Kidney (tissue), 13 donors: ENCODE measurements at regions not wholly inside any gene's neighbourhood (a gene's known extent, or its start where the extent isn't known, plus 50 kb on each side); places are given as distances from the start of the nearest gene placed in this dataset.

ENCODE experiments used
- DNase-seq, 5 donors: peaks; one replicate each; pipeline ENCODE4 v3.0.0-alpha.2; 2013 to 2020
- FAIRE-seq: peaks from 2 replicates; lab custom pipeline; 2012; peaks lifted over from hg19 to GRCh38; lab: Jason Lieb, UNC
- H3K27ac ChIP-seq, 2 donors: one replicate each; pipeline ENCODE4 v1.7.0; 2013; ENCODE audit warnings: low read depth in 2 of 2, low read length in 2 of 2, inconsistent platforms in 1 of 2
- H3K27me3 ChIP-seq: one replicate; pipeline ENCODE4 v1.7.1; 2013; ENCODE audit warnings: low read length, inconsistent platforms; ENCODE audit not compliant: control insufficient read depth, insufficient read depth
- H3K36me3 ChIP-seq, 3 donors: one replicate each; pipeline versions ENCODE4 v1.7.0 to v1.7.1; 2013; ENCODE audit warnings: low read length in 3 of 3, control low read depth in 1 of 3, inconsistent platforms in 1 of 3; ENCODE audit not compliant: insufficient read depth in 3 of 3, control insufficient read depth in 2 of 3
- H3K4me1 ChIP-seq, 3 donors: one replicate each; pipeline versions ENCODE4 v1.7.0 to v1.7.1; 2013; ENCODE audit warnings: low read length in 3 of 3, inconsistent platforms in 1 of 3, low read depth in 1 of 3; ENCODE audit not compliant: control insufficient read depth in 2 of 3, insufficient read depth in 2 of 3
- H3K4me3 ChIP-seq, 3 donors: one replicate each; pipeline versions ENCODE4 v1.7.0 to v1.8.1; 2013; ENCODE audit warnings: low read length in 3 of 3, control low read depth in 1 of 3, inconsistent platforms in 1 of 3
- H3K9ac ChIP-seq, 3 donors: one replicate each; pipeline versions ENCODE4 v1.7.0 to v1.7.1; 2013; ENCODE audit warnings: low read length in 3 of 3, control low read depth in 1 of 3, inconsistent platforms in 1 of 3
- H3K9me3 ChIP-seq, 3 donors: one replicate each; pipeline versions ENCODE4 v1.7.0 to v1.7.1; 2013; ENCODE audit warnings: low read length in 3 of 3, control low read depth in 1 of 3, inconsistent platforms in 1 of 3; ENCODE audit not compliant: control insufficient read depth in 2 of 3, insufficient read depth in 1 of 3
- intact Hi-C: fragments of 100-400 bp; cut with DNase I; formaldehyde crosslinking; loops from one replicate; pipeline ENCODE4 v1.11.1; 2022
- TF ChIP-seq, protein P1 (sequence below): IDR thresholded peaks from 3 replicates; pipeline ENCODE4 v1.5.1; 2012; ENCODE audit warnings: mild to moderate bottlenecking, moderate library complexity, borderline replicate concordance; ENCODE audit not compliant: insufficient read depth; ENCODE audit errors: extremely low read depth
- donor health status: control.
- donor health status: control.
- donor health status: control.
- donor health status: control.
- donor health status: control.
- donor health status: DM: yes; HTN: yes; CAD: no.
- donor health status: Normal renal cell carcinoma (clear cell type).

- TF ChIP-seq, protein P1, sequence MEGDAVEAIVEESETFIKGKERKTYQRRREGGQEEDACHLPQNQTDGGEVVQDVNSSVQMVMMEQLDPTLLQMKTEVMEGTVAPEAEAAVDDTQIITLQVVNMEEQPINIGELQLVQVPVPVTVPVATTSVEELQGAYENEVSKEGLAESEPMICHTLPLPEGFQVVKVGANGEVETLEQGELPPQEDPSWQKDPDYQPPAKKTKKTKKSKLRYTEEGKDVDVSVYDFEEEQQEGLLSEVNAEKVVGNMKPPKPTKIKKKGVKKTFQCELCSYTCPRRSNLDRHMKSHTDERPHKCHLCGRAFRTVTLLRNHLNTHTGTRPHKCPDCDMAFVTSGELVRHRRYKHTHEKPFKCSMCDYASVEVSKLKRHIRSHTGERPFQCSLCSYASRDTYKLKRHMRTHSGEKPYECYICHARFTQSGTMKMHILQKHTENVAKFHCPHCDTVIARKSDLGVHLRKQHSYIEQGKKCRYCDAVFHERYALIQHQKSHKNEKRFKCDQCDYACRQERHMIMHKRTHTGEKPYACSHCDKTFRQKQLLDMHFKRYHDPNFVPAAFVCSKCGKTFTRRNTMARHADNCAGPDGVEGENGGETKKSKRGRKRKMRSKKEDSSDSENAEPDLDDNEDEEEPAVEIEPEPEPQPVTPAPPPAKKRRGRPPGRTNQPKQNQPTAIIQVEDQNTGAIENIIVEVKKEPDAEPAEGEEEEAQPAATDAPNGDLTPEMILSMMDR: no peak
- Histone ChIP-seq H3K27ac (no peak overlapping the region), H3K9me3 (no peaks in the 10 kb centered on the region), H3K36me3 (no peaks in the 10 kb centered on the region), H3K9ac (no peak overlapping the region), H3K4me3 (no peak overlapping the region), H3K27me3 (no peaks in the 10 kb centered on the region), H3K4me1 (no peaks in the 10 kb centered on the region)
- no peak for FAIRE-seq
- no peak for DNase-seq
- intact Hi-C loops: no loop called here
Observed at GRCh38 chr6:48036316-48036715, 74.7 kb downstream of the PTCHD4 start.

DNA sequence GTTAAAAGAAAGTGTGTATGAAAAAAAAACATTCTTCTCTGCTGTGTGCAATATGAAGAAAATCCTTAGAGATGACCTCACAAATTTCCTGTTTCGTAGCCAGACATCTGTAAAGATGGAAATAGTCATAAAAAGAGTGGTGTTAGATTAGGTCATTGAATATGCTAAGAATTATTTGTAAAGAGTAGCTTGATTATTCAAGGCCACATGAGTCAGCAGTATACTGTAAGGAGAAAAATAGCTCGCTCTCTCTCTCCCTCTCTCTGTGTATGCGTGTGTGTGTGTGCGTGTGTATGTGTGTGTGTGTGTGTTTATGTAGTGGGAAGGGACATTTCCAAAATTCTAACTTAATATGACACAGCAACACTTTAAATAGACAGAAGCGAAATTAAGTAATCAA is 78.8 kb downstream of the PTCHD4 start:
- FAIRE-seq: no peak
- H3K9ac ChIP-seq: no peak overlapping the region
- intact Hi-C loops: no loop called here
- no peaks in the 10 kb centered on the region for H3K27me3 ChIP-seq
- TF ChIP-seq, protein P1: no peak
- no peaks in the 10 kb centered on the region for H3K36me3 ChIP-seq
- no peak overlapping the region for H3K4me3 ChIP-seq
- no peak for DNase-seq
- H3K9me3 ChIP-seq: no peaks in the 10 kb centered on the region
- H3K4me1 ChIP-seq: no peaks in the 10 kb centered on the region
- H3K27ac ChIP-seq: no peak overlapping the region

DNA sequence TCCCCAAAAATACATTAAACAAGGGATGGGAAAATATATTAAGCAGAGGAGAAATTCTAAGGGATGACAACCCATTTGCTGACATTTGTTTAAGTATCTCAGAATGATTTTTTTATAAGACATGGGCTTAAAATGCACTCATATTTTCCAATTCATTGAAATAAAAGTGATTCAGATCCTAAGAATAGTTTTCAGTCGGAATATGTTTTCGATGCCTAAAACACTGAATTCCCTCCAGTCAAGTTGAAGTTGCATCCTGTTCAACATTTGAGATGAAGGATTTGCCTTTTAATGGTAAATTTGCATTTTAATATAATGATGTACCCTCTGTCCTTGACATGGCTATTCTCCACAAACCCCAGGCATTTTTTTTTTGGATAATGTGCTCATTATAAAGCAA is 79.3 kb downstream of the PTCHD4 start:
- H3K36me3 ChIP-seq: no peaks in the 10 kb centered on the region
- no peak overlapping the region for H3K27ac ChIP-seq
- DNase-seq (no peak), FAIRE-seq (no peak)
- no peak overlapping the region for H3K9ac ChIP-seq
- H3K4me1 ChIP-seq: no peaks in the 10 kb centered on the region
- no peaks in the 10 kb centered on the region for H3K9me3 ChIP-seq
- TF ChIP-seq, protein P1: no peak
- no peaks in the 10 kb centered on the region for H3K27me3 ChIP-seq
- no peak overlapping the region for H3K4me3 ChIP-seq
- intact Hi-C loops: no loop called here
